SK-N-SH treated with all-trans-retinoic acid at 6 μM for 48 hours (cell line): ENCODE measurements at regions not wholly inside any gene's neighbourhood (a gene's known extent, or its start where the extent isn't known, plus 50 kb on each side); places are given as distances from the start of the nearest gene placed in this dataset.

ENCODE experiments used
- ARNTL ChIP-seq: fragments of 450-650 bp; formaldehyde crosslinking; IDR thresholded peaks from 2 replicates; pipeline ENCODE4 v1.5.0; 2020; ENCODE audit warnings: low read depth, mild to moderate bottlenecking, moderate library complexity, borderline replicate concordance
- BACH2 ChIP-seq: fragments of 250-450 bp; sonication (Bioruptor Pico); IDR thresholded peaks from 2 replicates; pipeline ENCODE4 v1.9.0; 2021; ENCODE audit warnings: mild to moderate bottlenecking, borderline replicate concordance
- CSDC2 ChIP-seq: fragments of 250-450 bp; sonication (Bioruptor Pico); IDR thresholded peaks from 2 replicates; pipeline ENCODE4 v1.5.0; 2020; ENCODE audit warnings: mild to moderate bottlenecking, moderate library complexity
- ESRRG ChIP-seq: fragments of 250-450 bp; sonication (Bioruptor Pico); IDR thresholded peaks from 2 replicates; pipeline ENCODE4 v1.6.1; 2021; ENCODE audit warnings: mild to moderate bottlenecking
- OSR1 ChIP-seq: fragments of 250-450 bp; sonication (Bioruptor Pico); IDR thresholded peaks from 2 replicates; pipeline ENCODE4 v1.8.0; 2022; ENCODE audit warnings: moderate library complexity, mild to moderate bottlenecking, inconsistent platforms
- PATZ1 ChIP-seq: fragments of 250-450 bp; sonication (Bioruptor Pico); IDR thresholded peaks from 2 replicates; pipeline ENCODE4 v1.8.0; 2020; ENCODE audit warnings: mild to moderate bottlenecking, moderate library complexity, borderline replicate concordance
- POU6F1 ChIP-seq: fragments of 250-450 bp; sonication (Bioruptor Pico); IDR thresholded peaks from 2 replicates; pipeline ENCODE4 v1.8.0; 2021; ENCODE audit warnings: low read depth, mild to moderate bottlenecking, moderate library complexity, borderline replicate concordance
- SNAI2 ChIP-seq: fragments of 250-450 bp; sonication (Bioruptor Pico); IDR thresholded peaks from 2 replicates; pipeline ENCODE4 v1.5.0; 2020; ENCODE audit warnings: mild to moderate bottlenecking, moderate library complexity
- TCF4 ChIP-seq: fragments of 250-450 bp; sonication (Bioruptor Pico); IDR thresholded peaks from 2 replicates; pipeline ENCODE4 v1.8.0; 2021; ENCODE audit warnings: mild to moderate bottlenecking, moderate library complexity, borderline replicate concordance
- ZC3H10 ChIP-seq: fragments of 250-450 bp; sonication (Bioruptor Pico); IDR thresholded peaks from 2 replicates; pipeline ENCODE4 v1.5.1; 2021; ENCODE audit warnings: mild to moderate bottlenecking, moderate library complexity
- ZFP3 ChIP-seq: fragments of 250-450 bp; sonication (Bioruptor Pico); IDR thresholded peaks from 2 replicates; pipeline ENCODE4 v1.5.0; 2020; ENCODE audit warnings: mild to moderate bottlenecking, moderate library complexity
- ZFP30 ChIP-seq: fragments of 450-650 bp; formaldehyde crosslinking; IDR thresholded peaks from 2 replicates; pipeline ENCODE4 v1.5.0; 2022; ENCODE audit warnings: mild to moderate bottlenecking, moderate library complexity
- ZNF70 ChIP-seq: fragments of 450-650 bp; formaldehyde crosslinking; IDR thresholded peaks from 2 replicates; pipeline ENCODE4 v1.5.0; 2020; ENCODE audit warnings: mild to moderate bottlenecking, moderate library complexity
- ZNF8 ChIP-seq: fragments of 450-650 bp; formaldehyde crosslinking; IDR thresholded peaks from 2 replicates; pipeline ENCODE4 v1.5.0; 2020; ENCODE audit warnings: mild to moderate bottlenecking, moderate library complexity

GRCh38 chr11:96785073-96785472 is 395.3 kb downstream of the JRKL start:
- TF ChIP-seq BACH2 (CRISPR knock-in tag), result no peak
- TF ChIP-seq CSDC2 (CRISPR knock-in tag), result no peak
- TF ChIP-seq ZC3H10 (CRISPR knock-in tag), result no peak
- no peak for TF ChIP-seq PATZ1 (CRISPR knock-in tag)
- no peak for TF ChIP-seq OSR1 (CRISPR knock-in tag)
- TF ChIP-seq POU6F1 (CRISPR knock-in tag), result no peak
- TF ChIP-seq ZFP30 (CRISPR knock-in tag), result no peak
- no peak for TF ChIP-seq ARNTL (CRISPR knock-in tag)
- TF ChIP-seq ZFP3, result no peak
- no peak for TF ChIP-seq TCF4
- no peak for TF ChIP-seq ESRRG (CRISPR knock-in tag)
- no peak for TF ChIP-seq ZNF70 (CRISPR knock-in tag)
- no peak for TF ChIP-seq ZNF8 (CRISPR knock-in tag)
- TF ChIP-seq SNAI2 (CRISPR knock-in tag), result no peak
